Type B pancreatic cell (in vitro differentiated cells): ENCODE measurements at regions not wholly inside any gene's neighbourhood (a gene's known extent, or its start where the extent isn't known, plus 50 kb on each side); places are given as distances from the start of the nearest gene placed in this dataset.
"Not testable (repeated sequence)": the region's sequence is repeated elsewhere in the genome, so short reads cannot be mapped to it uniquely, and the experiment has no call there.

Experiments
- DNase-seq: peaks from one replicate; pipeline ENCODE4 v3.0.0; 2021; ENCODE audit warnings: mixed read lengths; ENCODE audit not compliant: unreplicated experiment; ENCODE audit errors: extremely low spot score
- H3K27ac Mint-ChIP-seq: 2 replicates; pipeline ENCODE4 v1.8.0; 2021; ENCODE audit warnings: mild to moderate bottlenecking, mixed read lengths
- H3K27me3 Mint-ChIP-seq: 2 replicates; pipeline ENCODE4 v1.8.0; 2021; ENCODE audit warnings: mixed read lengths
- H3K36me3 Mint-ChIP-seq: 2 replicates; pipeline ENCODE4 v1.8.0; 2021; ENCODE audit warnings: mixed read lengths
- H3K4me1 Mint-ChIP-seq: one replicate; pipeline ENCODE4 v1.8.0; 2021; ENCODE audit warnings: mixed read lengths; ENCODE audit not compliant: unreplicated experiment
- H3K4me3 Mint-ChIP-seq: 2 replicates; pipeline ENCODE4 v1.8.0; 2021; ENCODE audit warnings: mild to moderate bottlenecking, mixed read lengths
- H3K9me3 Mint-ChIP-seq: 2 replicates; pipeline ENCODE4 v1.8.0; 2021; ENCODE audit warnings: mixed read lengths
- CTCF ChIP-seq: fragments of 200-600 bp; sonication (generic); conservative IDR thresholded peaks from 2 replicates; pipeline ENCODE4 v1.5.0; 2021; ENCODE audit warnings: antibody characterized with exemption, mild to moderate bottlenecking

DNA sequence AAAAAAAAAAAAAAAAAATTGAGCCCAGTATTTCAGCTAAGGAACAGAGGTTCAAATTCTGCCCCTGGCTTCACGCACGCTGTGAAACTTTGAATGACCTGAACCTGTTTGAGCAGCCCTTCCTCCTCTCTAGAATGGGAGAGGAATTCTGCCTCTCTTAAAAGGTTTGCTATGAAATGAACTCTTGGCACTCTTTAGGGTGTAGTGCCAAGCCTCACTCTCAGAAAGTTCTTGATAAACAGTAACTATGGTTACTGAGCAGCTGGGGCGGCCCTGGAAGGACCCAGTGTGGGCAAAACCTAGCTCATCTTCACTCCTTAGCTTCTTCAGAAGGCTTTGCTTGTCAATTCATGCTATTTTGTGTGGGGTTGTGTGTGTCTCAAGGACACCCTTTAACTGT is 73.7 kb downstream of the GEMIN8 start:
- peaks cover 10% of the 10 kb centered on the region for H3K9me3 Mint-ChIP-seq
- H3K27ac Mint-ChIP-seq: no peak overlapping the region
- peaks cover 3% of the 10 kb centered on the region for H3K36me3 Mint-ChIP-seq
- no peaks in the 10 kb centered on the region for H3K4me1 Mint-ChIP-seq
- no peak overlapping the region for H3K4me3 Mint-ChIP-seq
- no peaks in the 10 kb centered on the region for H3K27me3 Mint-ChIP-seq
- no peak for DNase-seq
- TF ChIP-seq CTCF: no peak

- Mint-ChIP-seq H3K36me3 (peaks cover 3% of the 10 kb centered on the region), H3K4me1 (no peaks in the 10 kb centered on the region), H3K9me3 (peaks cover 10% of the 10 kb centered on the region), H3K27ac (no peak overlapping the region), H3K4me3 (no peak overlapping the region), H3K27me3 (no peaks in the 10 kb centered on the region)
- DNase-seq: no peak
- no peak for TF ChIP-seq CTCF
Measured at GRCh38 chrX:13955095-13955647, 74.5 kb downstream of the GEMIN8 start.

DNA sequence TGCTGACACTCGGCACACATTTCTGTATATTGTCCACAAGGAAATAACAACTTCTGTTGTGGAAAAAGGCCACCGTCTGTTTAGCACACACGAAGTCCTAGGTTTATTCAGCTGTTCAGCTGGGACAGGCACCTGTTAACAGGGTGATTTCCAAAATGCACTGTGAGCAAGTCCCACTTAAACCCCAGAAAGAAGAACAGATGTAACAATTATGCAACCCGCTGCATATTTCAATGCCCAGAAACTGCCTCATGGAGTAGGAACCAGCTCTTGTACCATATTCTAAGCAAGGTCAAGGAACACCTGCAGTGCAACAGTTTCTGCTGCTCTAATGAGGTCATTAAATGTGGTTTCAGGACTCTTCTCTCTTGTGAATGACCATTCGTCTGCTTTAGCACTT is 77.1 kb downstream of the GEMIN8 start:
- H3K4me1 Mint-ChIP-seq: no peaks in the 10 kb centered on the region
- H3K27me3 Mint-ChIP-seq: no peaks in the 10 kb centered on the region
- no peaks in the 10 kb centered on the region for H3K36me3 Mint-ChIP-seq
- no peak for DNase-seq
- peaks cover under 1% of the 10 kb centered on the region for H3K9me3 Mint-ChIP-seq
- H3K4me3 Mint-ChIP-seq: no peak overlapping the region
- no peak overlapping the region for H3K27ac Mint-ChIP-seq
- TF ChIP-seq CTCF: no peak

DNA sequence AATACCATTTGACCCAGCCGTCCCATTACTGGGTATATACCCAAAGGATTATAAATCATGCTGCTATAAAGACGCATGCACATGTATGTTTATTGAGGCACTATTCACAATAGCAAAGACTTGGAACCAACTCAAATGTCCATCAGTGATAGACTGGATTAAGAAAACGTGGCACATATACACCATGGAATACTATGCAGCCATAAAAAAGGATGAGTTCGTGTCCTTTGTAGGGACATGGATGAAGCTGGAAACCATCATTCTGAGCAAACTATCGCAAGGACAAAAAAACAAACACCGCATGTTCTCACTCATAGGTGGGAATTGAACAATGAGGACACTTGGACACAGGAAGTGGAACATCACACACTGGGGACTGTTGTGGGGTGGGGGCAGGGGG is 83.5 kb downstream of the GEMIN8 start:
- not testable (repeated sequence) for H3K27me3 Mint-ChIP-seq, DNase-seq, H3K9me3 Mint-ChIP-seq, H3K27ac Mint-ChIP-seq, H3K4me1 Mint-ChIP-seq, H3K36me3 Mint-ChIP-seq, H3K4me3 Mint-ChIP-seq

DNA sequence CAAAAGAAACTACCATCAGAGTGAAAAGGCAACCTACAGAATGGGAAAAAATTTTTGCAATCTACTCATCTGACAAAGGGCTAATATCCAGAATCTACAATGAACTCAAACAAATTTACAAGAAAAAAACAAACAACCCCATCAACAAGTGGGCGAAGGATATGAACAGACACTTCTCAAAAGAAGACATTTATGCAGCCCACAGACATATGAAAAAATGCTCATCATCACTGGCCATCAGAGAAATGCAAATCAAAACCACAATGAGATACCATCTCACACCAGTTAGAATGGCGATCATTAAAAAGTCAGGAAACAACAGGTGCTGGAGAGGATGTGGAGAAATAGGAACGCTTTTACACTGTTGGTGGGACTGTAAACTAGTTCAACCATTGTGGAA is 83.9 kb downstream of the GEMIN8 start:
- H3K9me3 Mint-ChIP-seq, H3K27me3 Mint-ChIP-seq, H3K4me3 Mint-ChIP-seq, H3K4me1 Mint-ChIP-seq, H3K27ac Mint-ChIP-seq, H3K36me3 Mint-ChIP-seq, DNase-seq: not testable (repeated sequence)

DNA sequence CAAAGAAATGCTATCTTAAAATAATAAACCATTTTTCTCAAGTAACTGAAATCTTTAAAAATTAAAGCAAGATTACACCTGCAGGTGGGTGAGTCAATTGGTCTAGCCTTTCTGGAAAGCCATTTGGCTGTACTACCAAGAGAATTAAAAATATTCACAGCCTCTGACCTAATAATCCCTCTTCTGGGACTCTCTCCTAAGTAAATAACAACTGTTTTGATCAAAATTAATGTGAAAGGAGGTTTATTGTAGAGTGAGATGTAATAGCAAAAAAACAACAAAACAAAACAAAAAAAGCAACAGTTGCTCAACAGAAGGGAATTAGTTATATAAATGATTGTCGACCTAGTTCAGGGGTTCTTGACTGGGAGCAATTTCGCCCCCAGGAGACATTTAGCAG is 89.0 kb downstream of the GEMIN8 start:
- H3K36me3 Mint-ChIP-seq: no peaks in the 10 kb centered on the region

More for the DNA sequence above, 89.0 kb downstream of the GEMIN8 start:
- Mint-ChIP-seq H3K4me3 (no peak overlapping the region), H3K4me1 (no peaks in the 10 kb centered on the region), H3K27ac (no peak overlapping the region), H3K9me3 (no peaks in the 10 kb centered on the region), H3K27me3 (peaks cover 8% of the 10 kb centered on the region)
- no peak for DNase-seq
- no peak for TF ChIP-seq CTCF
